AG20443 (cell line): ENCODE measurements at regions not wholly inside any gene's neighbourhood (a gene's known extent, or its start where the extent isn't known, plus 50 kb on each side); places are given as distances from the start of the nearest gene placed in this dataset.

Experiments
- DNase-seq: peaks from one replicate; pipeline ENCODE4 v3.0.0; 2012; ENCODE audit warnings: low spot score, mixed read lengths

GRCh38 chr16:5432166-5432565 lies 334.6 kb upstream of the EEF2KMT start:
- DNase-seq = no peak

- no peak for DNase-seq
Measured at GRCh38 chr16:5430598-5430997, 333.0 kb upstream of the EEF2KMT start.

DNA sequence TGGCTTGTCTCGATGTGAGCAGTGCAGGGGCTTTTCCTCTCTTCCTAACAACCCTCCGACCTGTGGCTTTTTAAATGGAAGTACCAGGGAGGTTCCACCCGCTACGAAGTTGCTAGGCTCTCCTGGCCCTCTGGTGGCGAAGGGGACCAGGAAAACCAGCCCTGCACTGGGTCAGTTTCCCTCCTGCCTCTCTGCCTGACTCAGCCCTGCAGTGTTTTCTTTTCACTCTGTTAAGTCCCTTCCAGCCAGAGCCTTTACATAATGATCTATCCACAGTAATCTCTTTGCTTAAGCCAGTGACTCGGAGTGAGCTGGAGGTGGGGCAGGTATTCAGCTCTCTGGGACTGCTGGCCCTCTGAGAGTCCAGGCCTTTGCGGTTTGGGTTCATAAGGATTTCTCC lies 331.3 kb upstream of the EEF2KMT start:
- DNase-seq = no peak

- DNase-seq = no peak
Measured at GRCh38 chr16:5427571-5427970, 330.0 kb upstream of the EEF2KMT start.

DNA sequence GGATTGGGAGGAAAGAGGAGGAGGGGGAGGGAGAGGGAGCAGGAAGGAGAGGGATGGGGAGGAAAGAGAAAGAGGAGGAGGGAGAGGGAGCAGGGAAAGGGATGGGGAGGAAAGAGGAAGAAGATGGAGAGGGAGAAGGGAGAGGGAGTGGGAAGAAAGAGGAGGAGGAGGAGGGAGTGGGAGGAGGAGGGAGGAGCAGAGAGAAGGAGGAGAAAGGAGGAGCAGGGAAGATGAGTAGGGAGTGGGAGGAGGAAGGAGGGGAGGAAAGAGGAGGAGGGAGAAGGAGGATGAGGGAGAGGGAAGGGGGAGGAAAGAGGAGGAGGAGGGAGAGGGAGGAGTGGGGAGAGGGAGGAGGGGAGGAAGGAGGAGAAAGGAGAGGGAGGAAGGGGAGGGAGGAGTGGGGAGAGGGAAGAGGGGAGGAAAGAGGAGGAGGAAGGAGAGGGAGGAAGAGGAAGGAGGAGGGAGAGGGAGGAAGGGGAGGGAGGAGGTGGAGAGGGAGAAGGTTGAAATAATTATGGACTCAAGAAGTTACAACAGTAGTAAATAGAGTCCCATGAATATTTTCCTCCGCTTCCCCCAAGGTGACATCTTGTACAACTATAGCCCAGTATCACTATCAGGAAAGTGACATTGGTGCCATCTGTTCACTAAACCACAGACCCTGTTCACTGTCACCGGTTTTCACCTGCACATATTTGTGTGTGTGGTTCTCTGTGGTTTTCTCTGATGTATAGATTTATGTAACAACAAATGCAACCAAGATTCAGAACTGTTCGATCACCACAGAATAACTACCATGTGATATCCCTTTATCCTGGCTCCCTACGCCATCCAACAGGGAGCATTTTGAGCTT lies 325.3 kb upstream of the EEF2KMT start:
- no peak for DNase-seq

DNA sequence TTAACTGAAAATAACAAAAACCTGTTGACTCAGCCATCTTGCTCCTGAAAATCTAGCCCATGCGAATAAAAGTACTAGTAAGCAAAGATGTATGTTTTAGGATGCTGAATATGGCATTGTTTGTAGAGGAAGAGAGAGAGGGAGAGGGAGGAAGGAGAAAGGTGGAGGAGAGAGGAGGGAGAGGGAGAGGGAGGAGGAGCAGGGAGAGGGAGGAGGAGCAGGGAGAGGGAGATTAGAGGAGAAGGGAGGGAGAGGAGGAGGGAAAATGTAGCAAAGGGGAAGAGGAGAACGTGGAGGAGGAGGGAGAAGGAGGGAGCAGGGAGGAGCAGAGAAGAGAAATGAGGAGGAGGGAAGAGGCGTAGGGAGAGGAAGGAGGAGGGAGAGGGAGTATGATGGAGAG lies 324.5 kb upstream of the EEF2KMT start:
- DNase-seq = no peak

GRCh38 chr16:5416013-5416412 lies 318.4 kb upstream of the EEF2KMT start:
- DNase-seq = no peak

DNA sequence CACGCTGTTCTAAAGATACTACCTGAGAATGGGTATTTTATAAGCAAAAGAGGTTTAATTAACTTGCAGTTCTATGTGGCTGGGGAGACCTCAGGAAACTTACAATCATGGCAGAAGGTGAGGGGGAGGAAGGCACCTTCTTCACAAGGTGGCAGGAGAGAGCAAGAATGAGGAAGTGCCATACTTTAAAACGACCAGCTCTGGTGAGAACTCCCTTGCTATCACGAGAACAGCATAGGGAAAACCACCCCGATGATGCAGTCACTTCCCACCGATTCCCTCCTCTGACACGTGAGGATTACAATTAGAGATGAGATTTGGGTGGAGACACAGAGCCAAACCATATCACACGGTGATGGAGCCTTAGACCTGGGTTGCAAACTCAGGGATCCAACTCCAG lies 317.5 kb upstream of the EEF2KMT start:
- no peak for DNase-seq

DNA sequence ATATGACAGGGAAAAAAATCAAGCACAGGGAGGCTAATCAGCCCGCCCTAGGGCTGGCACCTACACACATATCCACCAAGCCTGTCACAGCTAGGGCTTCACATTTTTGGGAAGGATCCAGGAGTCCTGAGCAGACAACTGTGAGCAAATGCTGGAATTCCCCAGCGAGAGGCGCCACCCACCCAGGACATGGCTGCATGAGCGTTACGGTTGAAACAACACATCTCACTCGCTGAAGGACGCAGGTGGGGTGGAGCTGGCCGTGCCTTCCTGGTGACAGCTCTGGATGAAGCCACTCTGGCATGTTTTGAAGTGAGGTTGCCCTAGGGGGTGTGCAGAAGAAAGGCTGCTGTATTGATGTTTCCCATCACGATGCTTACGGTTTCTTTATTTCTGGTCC lies 315.1 kb upstream of the EEF2KMT start:
- DNase-seq = no peak

DNA sequence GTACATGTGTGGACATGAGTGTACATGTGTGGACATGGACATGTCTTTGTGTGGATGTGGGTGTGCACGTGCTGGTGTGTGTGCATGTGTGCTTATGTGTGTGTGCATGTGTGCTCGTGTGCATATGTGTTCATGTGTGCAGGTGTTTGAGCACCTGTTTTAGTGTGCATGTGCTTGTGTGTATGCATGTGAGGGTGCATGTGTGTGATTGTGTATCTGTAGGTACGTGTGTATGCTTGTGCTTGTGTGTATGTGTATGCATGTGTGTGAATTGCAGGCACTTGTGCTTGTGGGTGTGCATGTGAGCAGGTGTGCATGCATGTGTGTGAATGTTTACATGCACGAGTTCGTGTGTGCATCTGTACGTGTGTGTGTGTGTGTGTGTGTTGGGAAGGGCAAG lies 300.6 kb upstream of the EEF2KMT start:
- DNase-seq = no peak

DNA sequence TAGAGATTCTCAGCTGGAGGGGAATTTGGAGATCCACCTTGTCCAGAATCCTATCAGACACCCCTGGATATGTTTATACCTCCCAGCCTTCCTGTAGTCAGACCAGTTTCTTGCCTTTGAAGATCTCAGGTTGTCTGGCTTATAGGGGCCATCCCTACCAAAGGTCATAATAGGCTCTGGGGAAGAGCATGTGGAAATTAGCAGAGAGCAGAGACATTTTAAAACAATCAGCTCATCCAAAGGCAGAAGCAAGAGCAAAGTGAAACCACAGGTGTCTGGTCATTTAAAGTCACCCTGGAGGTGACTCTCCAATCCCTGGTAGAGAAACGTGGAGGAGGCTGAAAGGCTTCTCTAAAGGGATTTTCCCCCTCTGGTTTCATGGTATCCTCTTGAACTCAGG lies 299.3 kb upstream of the EEF2KMT start:
- no peak for DNase-seq

DNA sequence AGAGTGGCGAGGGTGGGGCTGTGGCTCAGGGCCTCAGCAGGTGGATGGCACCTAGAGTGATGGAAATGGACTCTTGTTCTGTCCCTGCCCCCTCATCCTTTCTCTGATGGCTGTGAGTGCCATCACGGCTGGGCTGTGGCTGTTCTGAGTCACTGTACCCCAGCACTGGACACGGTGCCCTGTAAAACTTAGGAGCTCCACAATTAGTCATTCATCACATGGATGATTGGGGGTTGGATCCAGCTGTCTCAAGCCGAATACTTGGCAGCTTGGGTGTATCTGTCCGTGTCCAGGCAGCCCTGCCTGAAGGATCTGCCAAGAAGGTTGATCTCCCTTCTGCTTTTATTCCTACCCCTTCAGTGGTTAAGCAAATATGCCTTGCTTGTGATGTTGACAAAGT lies 295.5 kb upstream of the EEF2KMT start:
- DNase-seq = no peak

DNA sequence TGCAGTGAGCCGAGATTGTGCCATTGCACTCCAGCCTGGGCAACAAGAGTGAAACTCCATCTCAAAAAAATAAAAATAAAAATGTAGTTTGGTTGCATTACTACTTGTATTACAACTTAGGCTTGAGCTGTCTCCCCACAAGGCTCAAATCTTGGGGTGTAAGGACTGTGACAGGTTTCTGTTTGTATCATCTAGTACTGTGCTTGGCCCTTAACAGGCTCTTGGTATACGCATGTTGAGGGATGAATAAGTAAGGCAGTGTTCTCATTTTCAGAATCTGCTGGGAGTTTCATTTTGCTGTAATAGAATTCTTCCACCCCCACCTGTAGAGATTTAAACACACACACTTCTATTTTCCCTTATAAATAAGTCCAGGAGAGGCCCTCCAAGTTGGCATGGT lies 289.4 kb upstream of the EEF2KMT start:
- DNase-seq = no peak

DNA sequence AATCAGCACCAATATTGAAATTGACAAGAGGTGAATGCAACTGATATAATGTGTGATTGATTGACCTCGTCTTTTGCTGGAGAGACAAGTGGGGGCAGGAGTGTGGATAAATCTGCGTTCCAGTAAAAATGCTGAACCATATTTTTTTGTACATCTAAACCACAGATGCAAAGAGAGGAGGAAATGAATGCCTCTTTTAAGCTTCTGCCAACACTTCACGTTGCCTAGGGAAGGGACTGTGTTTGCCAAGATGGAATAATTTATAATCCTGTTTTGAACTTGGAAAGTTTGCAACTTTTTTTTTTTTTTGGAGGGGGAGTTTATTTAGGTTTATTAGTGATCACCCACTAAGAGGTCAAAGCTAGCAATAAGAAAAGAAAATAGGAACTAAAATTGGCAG lies 288.2 kb upstream of the EEF2KMT start:
- DNase-seq = no peak

DNA sequence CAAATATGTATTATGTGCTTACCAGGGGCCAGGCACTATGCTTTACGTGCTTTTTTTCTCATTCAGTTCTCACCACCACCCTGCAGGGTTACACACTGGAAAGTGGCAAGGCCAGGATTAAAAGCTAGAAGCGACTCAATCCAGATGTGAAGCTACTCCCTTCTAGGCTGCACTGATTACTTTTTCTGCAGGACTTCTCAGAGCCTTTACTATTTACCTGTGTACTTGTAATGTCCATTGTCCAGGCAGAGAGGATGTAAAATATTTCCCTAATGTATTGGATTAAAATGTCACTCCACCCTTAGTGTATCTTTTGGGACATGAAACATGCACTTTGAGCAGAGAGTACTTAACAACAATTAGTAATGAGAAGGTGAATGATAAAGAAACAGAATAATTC lies 287.5 kb upstream of the EEF2KMT start:
- DNase-seq = no peak

- DNase-seq = no peak
Measured at GRCh38 chr16:5383737-5384136, 286.1 kb upstream of the EEF2KMT start.

DNA sequence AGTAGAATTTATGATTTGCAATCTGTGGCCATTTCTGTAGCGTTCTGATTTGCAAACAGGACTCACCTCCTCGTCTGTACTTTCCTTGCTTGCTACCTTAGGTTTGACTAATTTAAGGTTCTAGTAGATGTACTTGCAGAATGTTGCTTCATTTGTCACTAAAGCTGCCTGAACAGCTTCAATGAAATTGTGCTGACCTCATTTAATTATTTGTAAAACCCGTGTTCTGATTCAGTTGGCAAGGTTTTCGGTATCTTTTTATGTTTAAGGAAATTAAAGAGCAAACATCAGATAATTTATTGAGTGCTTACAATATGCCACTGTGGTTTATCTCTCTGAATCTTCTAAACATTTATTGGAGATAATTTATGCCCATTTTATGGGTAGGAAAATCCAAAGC lies 284.9 kb upstream of the EEF2KMT start:
- no peak for DNase-seq

- DNase-seq = no peak
Measured at GRCh38 chr16:5381481-5381880, 283.9 kb upstream of the EEF2KMT start.

GRCh38 chr16:5379954-5380353 lies 282.4 kb upstream of the EEF2KMT start:
- DNase-seq = no peak

GRCh38 chr16:5378531-5378930 lies 280.9 kb upstream of the EEF2KMT start:
- no peak for DNase-seq

GRCh38 chr16:5377280-5377898 lies 279.8 kb upstream of the EEF2KMT start:
- no peak for DNase-seq

GRCh38 chr16:5374184-5374583 lies 276.6 kb upstream of the EEF2KMT start:
- no peak for DNase-seq

DNA sequence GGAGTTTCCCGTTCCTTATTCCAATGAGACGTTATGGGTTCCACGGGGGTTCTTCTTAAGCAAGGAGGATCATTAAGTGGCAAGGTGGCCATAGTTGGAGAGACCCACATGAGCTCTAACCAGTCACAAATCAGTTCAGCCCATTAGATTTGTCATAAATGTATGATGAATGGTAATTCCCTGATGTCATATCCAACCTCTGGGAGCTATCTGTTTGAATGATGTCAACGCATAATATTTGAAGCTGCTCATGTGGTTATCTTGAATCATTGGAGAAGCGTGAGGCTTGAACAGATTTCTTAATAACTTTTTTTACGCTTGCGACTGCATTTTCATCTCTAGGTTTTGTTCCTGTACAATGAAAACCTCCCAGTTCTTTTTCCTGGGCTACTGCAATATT lies 270.4 kb upstream of the EEF2KMT start:
- DNase-seq = no peak

GRCh38 chr16:5366126-5366525 lies 268.5 kb upstream of the EEF2KMT start:
- no peak for DNase-seq
